ENCODE measurements at regions not wholly inside any gene's neighbourhood (a gene's known extent, or its start where the extent isn't known, plus 50 kb on each side); places are given as distances from the start of the nearest gene placed in this dataset.
"Not testable (repeated sequence)": the region's sequence is repeated elsewhere in the genome, so short reads cannot be mapped to it uniquely, and the experiment has no call there.

GRCh38 chrX:121405826-121406225, 358.4 kb downstream of the GLUD2 start:
- Histone ChIP-seq H3K4me1 (no peaks in the 10 kb centered on the region), H3K4me3 (no peak overlapping the region), H3K36me3 (no peaks in the 10 kb centered on the region), H3K9me3 (no peaks in the 10 kb centered on the region), H3K27me3 (no peaks in the 10 kb centered on the region), H3K27ac (no peak overlapping the region)
- intact Hi-C loops (cut with DNase I; ENCODE audit: low total_unique reads), result no loop called here
- no peak for DNase-seq
- TF ChIP-seq POLR2A (IDR thresholded peaks at IDR 0.05) (no peak), CTCF (IDR thresholded peaks at IDR 0.05) (no peak)

DNA sequence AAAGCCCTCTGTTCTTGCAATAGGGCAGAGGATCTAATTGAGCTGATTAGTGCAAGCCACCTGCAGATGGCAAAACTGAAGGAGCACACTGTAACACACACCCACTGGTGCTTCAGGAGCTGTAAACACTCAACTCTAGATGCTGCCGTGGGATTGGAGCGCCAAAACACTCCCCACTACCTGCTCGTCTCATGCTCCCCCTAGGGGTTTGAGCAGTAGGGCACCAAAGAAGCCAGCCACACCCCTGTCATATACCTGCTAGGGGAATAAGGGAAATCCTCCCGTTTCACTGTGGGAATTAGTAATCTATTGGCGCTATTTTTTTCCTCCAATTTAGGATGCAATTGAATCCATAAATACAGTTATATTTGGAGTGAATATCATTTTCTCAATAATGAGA, 360.2 kb downstream of the GLUD2 start:
- H3K27me3 ChIP-seq, result no peaks in the 10 kb centered on the region
- no peaks in the 10 kb centered on the region for H3K9me3 ChIP-seq
- H3K36me3 ChIP-seq, result no peaks in the 10 kb centered on the region
- no peak overlapping the region for H3K4me3 ChIP-seq
- no peak for DNase-seq
- no peak overlapping the region for H3K27ac ChIP-seq
- no peak for TF ChIP-seq CTCF (IDR thresholded peaks at IDR 0.05)
- TF ChIP-seq POLR2A (IDR thresholded peaks at IDR 0.05), result no peak
- intact Hi-C loops (cut with DNase I; ENCODE audit: low total_unique reads), result no loop called here
- H3K4me1 ChIP-seq, result no peaks in the 10 kb centered on the region

DNA sequence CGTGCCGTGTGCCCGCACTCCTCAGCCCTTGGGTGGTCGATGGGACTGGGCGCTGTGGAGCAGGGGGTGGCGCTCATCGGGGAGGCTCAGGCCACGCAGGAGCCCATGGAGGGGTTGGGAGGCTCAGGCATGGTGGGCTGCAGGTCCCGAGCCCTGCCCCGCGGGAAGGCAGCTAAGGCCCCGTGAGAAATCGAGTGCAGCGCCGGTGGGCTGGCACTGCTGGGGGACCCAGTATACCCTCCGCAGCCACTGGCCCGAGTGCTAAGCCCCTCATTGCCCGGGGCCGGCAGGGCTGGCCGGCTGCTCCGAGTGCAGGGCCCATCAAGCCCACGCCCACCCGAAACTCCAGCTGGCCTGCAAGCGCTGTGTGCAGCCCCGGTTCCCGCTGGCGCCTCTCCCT, 384.1 kb downstream of the GLUD2 start:
- intact Hi-C loops (cut with DNase I; ENCODE audit: low total_unique reads); H3K9me3 ChIP-seq; DNase-seq: not testable (repeated sequence)

DNA sequence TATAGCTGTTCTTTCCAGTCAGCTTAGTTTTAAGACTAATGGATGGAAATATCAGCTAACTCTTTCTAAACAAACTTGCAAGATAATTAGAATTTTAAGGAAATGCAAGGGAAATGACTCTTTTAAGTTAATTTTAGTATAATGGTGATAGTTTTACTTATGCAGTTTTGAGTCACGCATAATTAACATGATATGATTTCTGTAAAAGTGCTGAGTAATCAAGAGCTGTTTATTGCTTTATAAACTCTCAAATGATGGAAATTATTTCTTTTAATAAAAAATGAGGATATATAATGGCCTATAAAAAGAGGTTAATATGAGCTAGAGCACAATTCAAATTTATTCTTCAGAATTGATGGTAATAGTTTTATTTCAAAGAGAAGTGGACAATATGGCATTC, 385.9 kb downstream of the GLUD2 start:
- TF ChIP-seq CTCF (IDR thresholded peaks at IDR 0.05) (no peak), POLR2A (IDR thresholded peaks at IDR 0.05) (no peak)
- intact Hi-C loops (cut with DNase I; ENCODE audit: low total_unique reads), result no loop called here
- H3K9me3 ChIP-seq, result no peaks in the 10 kb centered on the region
- H3K4me3 ChIP-seq, result no peak overlapping the region
- H3K27ac ChIP-seq, result no peak overlapping the region
- no peaks in the 10 kb centered on the region for H3K27me3 ChIP-seq
- no peaks in the 10 kb centered on the region for H3K36me3 ChIP-seq
- no peak for DNase-seq
- H3K4me1 ChIP-seq, result no peaks in the 10 kb centered on the region

More for the DNA sequence above, 384.1 kb downstream of the GLUD2 start:
- H3K27me3 ChIP-seq, H3K4me1 ChIP-seq, H3K36me3 ChIP-seq, H3K27ac ChIP-seq, H3K4me3 ChIP-seq: not testable (repeated sequence)

DNA sequence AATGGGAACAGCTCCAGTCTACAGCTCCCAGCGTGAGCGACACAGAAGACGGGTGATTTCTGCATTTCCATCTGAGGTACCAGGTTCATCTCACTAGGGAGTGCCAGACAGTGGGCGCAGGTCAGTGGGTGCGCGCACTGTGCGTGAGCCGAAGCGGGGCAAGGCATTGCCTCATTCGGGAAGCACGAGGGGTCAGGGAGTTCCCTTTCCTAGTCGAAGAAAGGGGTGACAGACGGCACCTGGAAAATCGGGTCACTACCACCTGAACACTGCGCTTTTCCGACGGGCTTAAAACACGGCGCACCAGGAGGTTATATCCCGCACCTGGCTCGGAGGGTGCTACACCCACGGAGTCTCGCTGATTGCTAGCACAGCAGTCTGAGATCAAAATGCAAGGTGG, 390.3 kb downstream of the GLUD2 start:
- H3K4me3 ChIP-seq; DNase-seq; H3K9me3 ChIP-seq; H3K36me3 ChIP-seq; H3K4me1 ChIP-seq; H3K27ac ChIP-seq; H3K27me3 ChIP-seq; intact Hi-C loops (cut with DNase I; ENCODE audit: low total_unique reads): not testable (repeated sequence)

DNA sequence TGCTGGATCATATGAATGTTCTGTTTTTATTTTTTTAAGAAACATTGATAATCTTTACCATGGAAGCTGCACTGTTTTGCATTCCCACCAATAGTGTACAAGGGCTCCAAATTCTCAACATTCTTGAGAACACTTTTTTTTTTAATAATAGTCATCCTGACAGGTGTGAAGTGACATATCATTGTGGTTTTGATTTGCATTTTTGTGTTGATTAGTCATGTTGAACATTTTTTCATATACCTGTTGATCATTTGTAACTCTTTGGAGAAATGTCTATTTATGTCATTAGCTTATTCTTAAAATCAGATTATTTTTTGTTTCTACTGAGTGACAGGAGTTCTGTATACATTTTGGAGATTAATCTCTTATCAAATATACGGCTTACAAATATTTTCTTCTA, 408.5 kb downstream of the GLUD2 start:
- no peaks in the 10 kb centered on the region for H3K27me3 ChIP-seq
- no peaks in the 10 kb centered on the region for H3K9me3 ChIP-seq
- TF ChIP-seq CTCF (IDR thresholded peaks at IDR 0.05) (no peak), POLR2A (IDR thresholded peaks at IDR 0.05) (no peak)
- H3K4me3 ChIP-seq, result no peak overlapping the region
- intact Hi-C loops (cut with DNase I; ENCODE audit: low total_unique reads), result no loop called here
- no peak for DNase-seq
- H3K36me3 ChIP-seq, result no peaks in the 10 kb centered on the region
- H3K4me1 ChIP-seq, result no peaks in the 10 kb centered on the region
- no peak overlapping the region for H3K27ac ChIP-seq
